CD8-positive, alpha-beta memory T cell (primary cell): ENCODE measurements at regions not wholly inside any gene's neighbourhood (a gene's known extent, or its start where the extent isn't known, plus 50 kb on each side); places are given as distances from the start of the nearest gene placed in this dataset.
"Not testable (repeated sequence)": the region's sequence is repeated elsewhere in the genome, so short reads cannot be mapped to it uniquely, and the experiment has no call there.

ENCODE experiments used
- CTCF ChIA-PET: fragments of 350-600 bp; sonication (Branson Sonifier 250); formaldehyde crosslinking; loops from one replicate; lab custom pipeline; 2021; ENCODE audit warnings: antibody characterized with exemption; lab: Charles Lee
- POLR2A ChIA-PET: fragments of 350-600 bp; sonication (Branson Sonifier 250); formaldehyde crosslinking; loops from one replicate; lab custom pipeline; 2021; ENCODE audit warnings: antibody characterized with exemption; lab: Charles Lee
- DNase-seq, 5 donors: peaks; one replicate each; pipeline versions ENCODE4 v3.0.0 to v3.0.0-alpha.2; 2020 to 2022; ENCODE audit warnings: mixed read lengths in 1 of 5
- H3K27ac ChIP-seq: one replicate; pipeline ENCODE4 v1.7.0; 2013; ENCODE audit warnings: low read depth, mild to moderate bottlenecking, low read length, moderate library complexity
- H3K27me3 ChIP-seq: 2 replicates; pipeline ENCODE4 v1.7.0; 2013; ENCODE audit warnings: low read length, mild to moderate bottlenecking; ENCODE audit not compliant: insufficient read depth, poor library complexity, severe bottlenecking
- H3K36me3 ChIP-seq: 2 replicates; pipeline ENCODE4 v1.7.0; 2013; ENCODE audit warnings: mild to moderate bottlenecking, low read length, moderate library complexity; ENCODE audit not compliant: insufficient read depth
- H3K4me1 ChIP-seq: 2 replicates; pipeline ENCODE4 v1.7.0; 2013; ENCODE audit warnings: mild to moderate bottlenecking, low read length, moderate library complexity; ENCODE audit not compliant: insufficient read depth
- H3K4me3 ChIP-seq: 2 replicates; pipeline ENCODE4 v1.7.0; 2013; ENCODE audit warnings: mild to moderate bottlenecking, low read length
- H3K9me3 ChIP-seq: 2 replicates; pipeline ENCODE4 v1.7.0; 2013; ENCODE audit warnings: mild to moderate bottlenecking, low read length
- H3K27ac Mint-ChIP-seq, 8 donors: one replicate each; pipeline ENCODE4 v1.8.0; 2020 to 2021; ENCODE audit warnings: mixed read lengths in 8 of 8, mild to moderate bottlenecking in 6 of 8, inconsistent platforms in 3 of 8, moderate library complexity in 3 of 8
- H3K27me3 Mint-ChIP-seq, 2 donors: one replicate each; pipeline ENCODE4 v1.8.0; 2020 to 2021; ENCODE audit warnings: mixed read lengths in 2 of 2, mild to moderate bottlenecking in 1 of 2, moderate library complexity in 1 of 2
- H3K36me3 Mint-ChIP-seq, 3 donors: one replicate each; pipeline ENCODE4 v1.8.0; 2020 to 2021; ENCODE audit warnings: mixed read lengths in 3 of 3, inconsistent platforms in 1 of 3, mild to moderate bottlenecking in 1 of 3
- H3K4me1 Mint-ChIP-seq, 3 donors: one replicate each; pipeline ENCODE4 v1.8.0; 2020 to 2021; ENCODE audit warnings: mixed read lengths in 3 of 3, inconsistent platforms in 1 of 3, mild to moderate bottlenecking in 1 of 3
- H3K4me3 Mint-ChIP-seq, 7 donors: one replicate each; pipeline ENCODE4 v1.8.0; 2020 to 2021; ENCODE audit warnings: mixed read lengths in 7 of 7, mild to moderate bottlenecking in 6 of 7, moderate library complexity in 4 of 7, inconsistent platforms in 2 of 7
- H3K9me3 Mint-ChIP-seq, 5 donors: one replicate each; pipeline ENCODE4 v1.8.0; 2020 to 2022; ENCODE audit warnings: mixed read lengths in 5 of 5, mild to moderate bottlenecking in 3 of 5, moderate library complexity in 2 of 5, inconsistent platforms in 1 of 5

- H3K36me3 ChIP-seq = no peaks in the 10 kb centered on the region
- no peaks in the 10 kb centered on the region for H3K9me3 ChIP-seq
- Mint-ChIP-seq H3K4me1 (no peaks in the 10 kb centered on the region), H3K27me3 (no peaks in the 10 kb centered on the region), H3K9me3 (peaks cover 2 to 21% (median 10%) of the 10 kb centered on the region in 5 donors), H3K36me3 (no peaks in the 10 kb centered on the region), H3K27ac (no peak overlapping the region), H3K4me3 (no peak overlapping the region)
- no peak overlapping the region for H3K27ac ChIP-seq
- no peaks in the 10 kb centered on the region for H3K4me1 ChIP-seq
- POLR2A ChIA-PET = no interaction called here
- H3K4me3 ChIP-seq = no peak overlapping the region
- no peak for DNase-seq
- no peaks in the 10 kb centered on the region for H3K27me3 ChIP-seq
- CTCF ChIA-PET = no interaction called here
These were observed 404.4 kb downstream of the KCNA4 start for GRCh38 chr11:29612423-29612822.

- POLR2A ChIA-PET = no interaction called here
- Mint-ChIP-seq H3K4me1 (no peaks in the 10 kb centered on the region), H3K9me3 (peaks cover 1 to 22% (median 8%) of the 10 kb centered on the region in 5 donors), H3K27me3 (no peaks in the 10 kb centered on the region), H3K27ac (no peak overlapping the region), H3K36me3 (no peaks in the 10 kb centered on the region), H3K4me3 (no peak overlapping the region)
- Histone ChIP-seq H3K4me1 (no peaks in the 10 kb centered on the region), H3K27ac (no peak overlapping the region), H3K36me3 (no peaks in the 10 kb centered on the region), H3K4me3 (no peak overlapping the region), H3K27me3 (no peaks in the 10 kb centered on the region), H3K9me3 (no peaks in the 10 kb centered on the region)
- CTCF ChIA-PET = no interaction called here
- DNase-seq = no peak
These were observed 410.3 kb downstream of the KCNA4 start for GRCh38 chr11:29606330-29607031.

GRCh38 chr11:29600151-29600575 lies 416.7 kb downstream of the KCNA4 start:
- H3K27ac Mint-ChIP-seq, H3K27me3 ChIP-seq, H3K36me3 ChIP-seq, H3K4me3 Mint-ChIP-seq, H3K27ac ChIP-seq, H3K36me3 Mint-ChIP-seq, H3K27me3 Mint-ChIP-seq, H3K4me1 ChIP-seq, H3K9me3 ChIP-seq, POLR2A ChIA-PET, H3K4me1 Mint-ChIP-seq, H3K4me3 ChIP-seq, DNase-seq: not testable (repeated sequence)
- CTCF ChIA-PET = interaction anchor here (0.7 kb wide), 1 partner anchor 15 kb away, joined by 3 read pairs; no protein-coding TSS in a partner anchor
- peaks cover 1 to 18% (median 13%) of the 10 kb centered on the region in 5 donors for H3K9me3 Mint-ChIP-seq

GRCh38 chr11:29584342-29584741 lies 432.5 kb downstream of the KCNA4 start:
- ChIA-PET POLR2A (no interaction called here), CTCF (no interaction called here)
- no peak overlapping the region for H3K27ac Mint-ChIP-seq
- no peaks in the 10 kb centered on the region for H3K4me1 ChIP-seq
- H3K4me3 ChIP-seq = no peak overlapping the region
- no peaks in the 10 kb centered on the region for H3K27me3 ChIP-seq
- no peak overlapping the region for H3K27ac ChIP-seq
- H3K9me3 ChIP-seq = no peaks in the 10 kb centered on the region
- no peak overlapping the region for H3K4me3 Mint-ChIP-seq
- H3K36me3 ChIP-seq = no peaks in the 10 kb centered on the region
- H3K36me3 Mint-ChIP-seq = no peaks in the 10 kb centered on the region
- no peaks in the 10 kb centered on the region for H3K4me1 Mint-ChIP-seq
- H3K9me3 Mint-ChIP-seq = peaks cover 2 to 17% (median 12%) of the 10 kb centered on the region in 5 donors
- H3K27me3 Mint-ChIP-seq = no peaks in the 10 kb centered on the region
- no peak for DNase-seq

GRCh38 chr11:29578806-29579205 lies 438.0 kb downstream of the KCNA4 start:
- H3K4me3 ChIP-seq = no peak overlapping the region
- H3K27ac ChIP-seq = no peak overlapping the region
- H3K9me3 ChIP-seq = no peaks in the 10 kb centered on the region
- H3K4me1 Mint-ChIP-seq = no peaks in the 10 kb centered on the region
- H3K36me3 ChIP-seq = no peaks in the 10 kb centered on the region
- H3K27ac Mint-ChIP-seq = no peak overlapping the region
- H3K36me3 Mint-ChIP-seq = no peaks in the 10 kb centered on the region
- ChIA-PET CTCF (no interaction called here), POLR2A (no interaction called here)
- no peak for DNase-seq
- H3K27me3 Mint-ChIP-seq = no peaks in the 10 kb centered on the region
- no peaks in the 10 kb centered on the region for H3K4me1 ChIP-seq
- H3K9me3 Mint-ChIP-seq = peaks cover 2 to 24% (median 12%) of the 10 kb centered on the region in 5 donors
- H3K4me3 Mint-ChIP-seq = no peak overlapping the region
- H3K27me3 ChIP-seq = no peaks in the 10 kb centered on the region

GRCh38 chr11:29564486-29564885 lies 452.3 kb downstream of the KCNA4 start:
- CTCF ChIA-PET = no interaction called here
- no peaks in the 10 kb centered on the region for H3K36me3 ChIP-seq

GRCh38 chr11:29562183-29562582 lies 454.6 kb downstream of the KCNA4 start:
- H3K4me1 ChIP-seq = no peaks in the 10 kb centered on the region
- ChIA-PET CTCF (no interaction called here), POLR2A (no interaction called here)
- Mint-ChIP-seq H3K27me3 (no peaks in the 10 kb centered on the region), H3K4me1 (no peaks in the 10 kb centered on the region), H3K9me3 (peaks cover 4 to 25% (median 8%) of the 10 kb centered on the region in 5 donors), H3K27ac (no peak overlapping the region), H3K36me3 (no peaks in the 10 kb centered on the region), H3K4me3 (no peak overlapping the region)
- H3K27me3 ChIP-seq = no peaks in the 10 kb centered on the region
- no peak for DNase-seq
- no peaks in the 10 kb centered on the region for H3K36me3 ChIP-seq
- no peak overlapping the region for H3K4me3 ChIP-seq
- H3K9me3 ChIP-seq = no peaks in the 10 kb centered on the region
- no peak overlapping the region for H3K27ac ChIP-seq

More at GRCh38 chr11:29564486-29564885, 452.3 kb downstream of the KCNA4 start:
- Mint-ChIP-seq H3K27me3 (no peaks in the 10 kb centered on the region), H3K27ac (no peak overlapping the region), H3K4me1 (no peaks in the 10 kb centered on the region), H3K9me3 (peaks cover 4 to 27% (median 10%) of the 10 kb centered on the region in 5 donors), H3K36me3 (no peaks in the 10 kb centered on the region), H3K4me3 (no peak overlapping the region)
- Histone ChIP-seq H3K27me3 (no peaks in the 10 kb centered on the region), H3K4me1 (no peaks in the 10 kb centered on the region), H3K9me3 (no peaks in the 10 kb centered on the region), H3K4me3 (no peak overlapping the region), H3K27ac (no peak overlapping the region)
- no peak for DNase-seq
- POLR2A ChIA-PET = no interaction called here

GRCh38 chr11:29553990-29554389 lies 462.8 kb downstream of the KCNA4 start:
- CTCF ChIA-PET = no interaction called here
- H3K4me1 ChIP-seq = no peaks in the 10 kb centered on the region
- H3K9me3 Mint-ChIP-seq = peaks cover 2 to 43% (median 8%) of the 10 kb centered on the region in 5 donors

More at GRCh38 chr11:29553990-29554389, 462.8 kb downstream of the KCNA4 start:
- H3K36me3 Mint-ChIP-seq = no peaks in the 10 kb centered on the region
- no peak for DNase-seq
- H3K4me3 Mint-ChIP-seq = no peak overlapping the region
- H3K27ac Mint-ChIP-seq = no peak overlapping the region
- no peak overlapping the region for H3K27ac ChIP-seq
- no peaks in the 10 kb centered on the region for H3K9me3 ChIP-seq
- H3K4me3 ChIP-seq = no peak overlapping the region
- H3K4me1 Mint-ChIP-seq = no peaks in the 10 kb centered on the region
- no peaks in the 10 kb centered on the region for H3K36me3 ChIP-seq
- no peaks in the 10 kb centered on the region for H3K27me3 Mint-ChIP-seq
- H3K27me3 ChIP-seq = no peaks in the 10 kb centered on the region
- POLR2A ChIA-PET = no interaction called here
